Sigmoid colon (tissue), 6 donors: ENCODE measurements at regions not wholly inside any gene's neighbourhood (a gene's known extent, or its start where the extent isn't known, plus 50 kb on each side); places are given as distances from the start of the nearest gene placed in this dataset.

Source experiments
- DNase-seq: peaks from one replicate; pipeline ENCODE4 v3.0.0-alpha.2; 2019
- H3K27ac ChIP-seq, 4 donors: fragments of 200-600 bp; sonication (generic); one replicate each; pipeline ENCODE4 v1.5.1; 2016 to 2019; ENCODE audit warnings: mild to moderate bottlenecking in 1 of 4
- H3K27me3 ChIP-seq, 3 donors: fragments of 200-600 bp; sonication (generic); one replicate each; pipeline ENCODE4 v1.5.1; 2019; ENCODE audit warnings: mild to moderate bottlenecking in 1 of 3
- H3K36me3 ChIP-seq, 4 donors: fragments of 200-600 bp; sonication (generic); one replicate each; pipeline ENCODE4 v1.5.1; 2016 to 2019
- H3K4me1 ChIP-seq, 4 donors: fragments of 200-600 bp; sonication (generic); one replicate each; pipeline ENCODE4 v1.5.1; 2017 to 2019
- H3K4me3 ChIP-seq, 4 donors: fragments of 200-600 bp; sonication (generic); one replicate each; pipeline ENCODE4 v1.5.1; 2017 to 2019; ENCODE audit warnings: mild to moderate bottlenecking in 2 of 4, moderate library complexity in 1 of 4
- H3K9me3 ChIP-seq, 4 donors: fragments of 200-600 bp in 3 of 4; sonication (generic) in 3 of 4; one replicate each; pipeline versions ENCODE4 v1.5.1 to v1.6.1; 2013 to 2019
- EP300 ChIP-seq, 4 donors: sonication (generic); formaldehyde crosslinking; IDR thresholded peaks; one replicate each; pipeline ENCODE4 v1.6.1; 2017; ENCODE audit warnings: antibody characterized with exemption in 4 of 4
- POLR2A ChIP-seq, 2 donors: fragments of 450-650 bp; IDR thresholded peaks; one replicate each; pipeline ENCODE4 v1.6.1; 2016; ENCODE audit warnings: antibody characterized with exemption in 2 of 2, mild to moderate bottlenecking in 2 of 2, moderate library complexity in 2 of 2
- POLR2AphosphoS5 ChIP-seq, 4 donors: sonication (generic); formaldehyde crosslinking; IDR thresholded peaks; one replicate each; pipeline ENCODE4 v1.6.1; 2017; ENCODE audit warnings: antibody characterized with exemption in 4 of 4
- WGBS, 2 donors: extraction: QIAGEN DNeasy Blood & Tissue Kit; methylation state at CpG; one replicate each; pipeline ENCODE4 v1.1.7; 2013; 5-methylcytosine and 5-hydroxymethylcytosine counted together
- intact Hi-C: fragments of 100-400 bp; cut with DNase I; formaldehyde crosslinking; loops from one replicate; pipeline ENCODE4 v1.15.1; 2023
- TF ChIP-seq, protein P1 (sequence below), 4 experiments: fragments of 450-650 bp in 3 of 4; fragments of 200-600 bp in 1 of 4; IDR thresholded peaks; one replicate each; pipeline ENCODE4 v1.5.1; 2016 to 2019; ENCODE audit warnings: antibody characterized with exemption in 4 of 4, mild to moderate bottlenecking in 3 of 4, moderate library complexity in 2 of 4
- donor health status: healthy with polysubstance abuse.
- donor health status: healthy.

DNA sequence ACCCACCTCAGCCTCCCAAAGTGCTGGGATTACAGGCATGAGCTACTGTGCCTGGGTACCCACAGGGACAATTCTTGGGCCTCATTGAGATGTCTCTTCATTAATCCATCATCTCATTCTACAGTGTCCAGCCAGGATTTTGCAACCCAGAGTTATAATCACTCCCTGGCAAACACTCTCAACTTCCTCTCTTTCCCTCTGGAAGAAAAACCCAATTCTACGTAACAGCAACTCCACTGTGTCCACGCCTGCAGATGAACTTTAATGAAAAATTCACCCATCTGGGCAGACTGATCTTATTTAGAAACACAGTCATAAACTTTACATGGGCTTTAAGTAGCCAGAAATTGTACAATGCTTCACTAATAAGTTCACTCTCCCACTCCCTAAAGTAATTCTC, 90.1 kb upstream of the ABCC4 start:
- no peak for DNase-seq
- Histone ChIP-seq H3K36me3 (no peaks in the 10 kb centered on the region), H3K4me1 (peaks cover 0 to 25% (median 20%) of the 10 kb centered on the region in 4 donors), H3K27me3 (no peaks in the 10 kb centered on the region), H3K4me3 (no peak overlapping the region), H3K27ac (no peak overlapping the region), H3K9me3 (no peaks in the 10 kb centered on the region)
- TF ChIP-seq POLR2AphosphoS5 (IDR thresholded peaks at IDR 0.05): no peak
- TF ChIP-seq, protein P1, sequence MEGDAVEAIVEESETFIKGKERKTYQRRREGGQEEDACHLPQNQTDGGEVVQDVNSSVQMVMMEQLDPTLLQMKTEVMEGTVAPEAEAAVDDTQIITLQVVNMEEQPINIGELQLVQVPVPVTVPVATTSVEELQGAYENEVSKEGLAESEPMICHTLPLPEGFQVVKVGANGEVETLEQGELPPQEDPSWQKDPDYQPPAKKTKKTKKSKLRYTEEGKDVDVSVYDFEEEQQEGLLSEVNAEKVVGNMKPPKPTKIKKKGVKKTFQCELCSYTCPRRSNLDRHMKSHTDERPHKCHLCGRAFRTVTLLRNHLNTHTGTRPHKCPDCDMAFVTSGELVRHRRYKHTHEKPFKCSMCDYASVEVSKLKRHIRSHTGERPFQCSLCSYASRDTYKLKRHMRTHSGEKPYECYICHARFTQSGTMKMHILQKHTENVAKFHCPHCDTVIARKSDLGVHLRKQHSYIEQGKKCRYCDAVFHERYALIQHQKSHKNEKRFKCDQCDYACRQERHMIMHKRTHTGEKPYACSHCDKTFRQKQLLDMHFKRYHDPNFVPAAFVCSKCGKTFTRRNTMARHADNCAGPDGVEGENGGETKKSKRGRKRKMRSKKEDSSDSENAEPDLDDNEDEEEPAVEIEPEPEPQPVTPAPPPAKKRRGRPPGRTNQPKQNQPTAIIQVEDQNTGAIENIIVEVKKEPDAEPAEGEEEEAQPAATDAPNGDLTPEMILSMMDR (IDR thresholded peaks at IDR 0.05): no peak
- TF ChIP-seq EP300 (IDR thresholded peaks at IDR 0.05): no peak
- TF ChIP-seq POLR2A (IDR thresholded peaks at IDR 0.05): no peak
- 78 to 83% methylated on average over 2 of the region's 2 CpGs for WGBS, 2 donors
- intact Hi-C loops: no loop called here

DNA sequence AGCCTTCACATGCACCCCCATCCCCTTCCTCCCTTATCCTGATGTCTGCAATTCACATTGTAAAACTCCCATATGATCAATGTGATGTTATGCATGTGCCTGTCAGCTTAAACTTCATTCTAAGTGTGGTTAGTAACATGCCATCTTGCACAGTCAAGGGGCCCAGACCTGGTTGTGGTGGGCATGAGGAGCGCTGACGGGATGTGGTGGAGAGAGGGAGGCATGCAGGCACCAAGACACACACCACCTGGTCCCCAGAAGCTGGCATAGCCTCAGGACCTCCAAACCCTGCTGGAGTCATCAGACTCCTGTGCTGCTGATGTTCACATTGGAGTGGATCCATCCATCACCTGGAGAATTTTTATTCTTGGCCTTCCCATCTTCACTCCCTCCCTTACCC, 90.5 kb upstream of the ABCC4 start:
- no peaks in the 10 kb centered on the region for H3K27me3 ChIP-seq
- H3K9me3 ChIP-seq: no peaks in the 10 kb centered on the region
- no peaks in the 10 kb centered on the region for H3K36me3 ChIP-seq
- 87 to 91% methylated on average over 2 of the region's 2 CpGs for WGBS, 2 donors
- DNase-seq: no peak
- no peak overlapping the region for H3K4me3 ChIP-seq
- TF ChIP-seq POLR2A (IDR thresholded peaks at IDR 0.05) (no peak), POLR2AphosphoS5 (IDR thresholded peaks at IDR 0.05) (no peak), EP300 (IDR thresholded peaks at IDR 0.05) (no peak)
- TF ChIP-seq, protein P1 (IDR thresholded peaks at IDR 0.05): no peak
- H3K4me1 ChIP-seq: peaks cover 0 to 21% (median 16%) of the 10 kb centered on the region in 4 donors
- intact Hi-C loops: no loop called here
- no peak overlapping the region for H3K27ac ChIP-seq

DNA sequence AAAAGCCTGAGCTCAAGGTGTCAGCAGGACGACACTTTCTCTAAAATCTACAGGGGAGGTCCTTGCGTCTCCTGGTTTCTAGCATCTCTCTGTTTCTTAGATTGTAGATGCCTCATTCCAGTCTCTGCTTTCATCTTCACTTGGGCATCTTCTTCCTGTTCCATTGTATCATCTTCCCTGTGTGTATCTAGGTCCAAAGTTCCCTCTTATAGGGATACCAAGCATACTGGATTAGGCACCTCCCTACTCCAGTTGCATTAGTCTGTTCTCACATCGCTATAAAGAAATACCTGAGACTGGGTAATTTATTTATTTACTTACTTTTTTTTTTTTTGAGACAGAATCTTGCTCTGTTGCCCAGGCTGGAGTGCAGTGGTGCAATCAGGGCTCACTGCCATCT, 91.3 kb upstream of the ABCC4 start:
- Histone ChIP-seq H3K4me1 (peaks cover 0 to 13% (median 9%) of the 10 kb centered on the region in 4 donors), H3K27ac (no peak overlapping the region)

DNA sequence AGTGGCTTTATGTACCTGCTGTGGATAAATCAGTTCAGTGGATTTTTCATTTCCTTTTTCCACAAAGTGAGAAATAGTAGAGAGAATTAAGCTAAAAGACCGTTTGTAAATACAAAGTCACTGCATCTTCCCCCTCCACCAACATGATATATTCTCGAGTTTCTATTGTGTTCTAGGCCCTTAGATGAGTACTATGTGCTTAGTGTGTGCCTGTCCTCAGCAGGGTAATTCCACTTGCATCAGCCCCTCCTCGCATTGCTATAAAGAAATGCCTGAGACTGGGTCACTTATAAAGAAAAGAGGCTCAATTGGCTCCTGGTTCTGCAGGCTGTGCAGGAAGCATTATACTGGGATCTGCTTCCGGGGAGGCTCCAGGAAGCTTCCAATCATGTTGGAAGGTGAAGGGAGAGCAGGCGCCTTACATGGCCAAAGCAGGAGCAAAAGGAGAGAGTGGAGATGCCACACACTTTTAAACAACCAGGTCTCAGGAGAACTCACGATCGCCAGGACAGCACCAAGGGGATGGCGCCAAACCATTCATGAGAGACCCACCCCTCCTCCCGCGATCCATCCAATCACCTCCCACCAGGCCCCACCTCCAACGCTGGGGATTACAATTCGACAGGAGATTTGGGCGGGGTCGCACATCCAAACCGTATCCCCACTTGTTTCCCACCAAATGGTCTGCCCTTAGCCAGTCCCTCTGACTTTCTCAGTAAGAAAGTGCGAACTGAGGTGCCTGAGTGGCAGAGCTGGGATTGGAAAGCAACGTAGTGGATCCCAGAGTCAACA, 102.3 kb upstream of the ABCC4 start:
- no peaks in the 10 kb centered on the region for H3K27me3 ChIP-seq
- WGBS, 2 donors: 33 to 46% methylated on average over 17 of the region's 17 CpGs
- peaks cover 0 to 9% (median 6%) of the 10 kb centered on the region in 4 donors for H3K4me1 ChIP-seq
- no peak for DNase-seq
- H3K4me3 ChIP-seq: peak overlapping the region in 3 of 4 donors; percentile 26 to 39 (median 35)
- H3K36me3 ChIP-seq: no peaks in the 10 kb centered on the region
- intact Hi-C loops: loop anchor here (1.0 to 5.0 kb wide), 3 partner anchors 74 to 212 kb away; no protein-coding TSS in a partner anchor
- no peak overlapping the region for H3K27ac ChIP-seq
- no peaks in the 10 kb centered on the region for H3K9me3 ChIP-seq
- no peak for TF ChIP-seq POLR2AphosphoS5 (IDR thresholded peaks at IDR 0.05)
- TF ChIP-seq, protein P1 (IDR thresholded peaks at IDR 0.05): no peak
- no peak for TF ChIP-seq EP300 (IDR thresholded peaks at IDR 0.05)
- TF ChIP-seq POLR2A (IDR thresholded peaks at IDR 0.05): no peak

More for the DNA sequence above, 91.3 kb upstream of the ABCC4 start:
- no peak for DNase-seq
- no peak overlapping the region for H3K4me3 ChIP-seq
- intact Hi-C loops: no loop called here
- no peaks in the 10 kb centered on the region for H3K27me3 ChIP-seq
- no peaks in the 10 kb centered on the region for H3K36me3 ChIP-seq
- 78 to 93% methylated on average over 3 of the region's 3 CpGs for WGBS, 2 donors
- no peaks in the 10 kb centered on the region for H3K9me3 ChIP-seq
- no peak for TF ChIP-seq POLR2A (IDR thresholded peaks at IDR 0.05)
- TF ChIP-seq EP300 (IDR thresholded peaks at IDR 0.05): no peak
- TF ChIP-seq POLR2AphosphoS5 (IDR thresholded peaks at IDR 0.05): no peak
- TF ChIP-seq, protein P1 (IDR thresholded peaks at IDR 0.05): no peak
